ENCODE measurements at regions not wholly inside any gene's neighbourhood (a gene's known extent, or its start where the extent isn't known, plus 50 kb on each side); places are given as distances from the start of the nearest gene placed in this dataset.

GRCh38 chr9:129368444-129368978 is 190.4 kb upstream of the IER5L start:
- H3K4me3 ChIP-seq (ENCODE audit: low read depth, low read length) = no peak overlapping the region
- TF ChIP-seq CTCF (IDR thresholded peaks at IDR 0.05; ENCODE audit: low read depth, low read length) = no peak

DNA sequence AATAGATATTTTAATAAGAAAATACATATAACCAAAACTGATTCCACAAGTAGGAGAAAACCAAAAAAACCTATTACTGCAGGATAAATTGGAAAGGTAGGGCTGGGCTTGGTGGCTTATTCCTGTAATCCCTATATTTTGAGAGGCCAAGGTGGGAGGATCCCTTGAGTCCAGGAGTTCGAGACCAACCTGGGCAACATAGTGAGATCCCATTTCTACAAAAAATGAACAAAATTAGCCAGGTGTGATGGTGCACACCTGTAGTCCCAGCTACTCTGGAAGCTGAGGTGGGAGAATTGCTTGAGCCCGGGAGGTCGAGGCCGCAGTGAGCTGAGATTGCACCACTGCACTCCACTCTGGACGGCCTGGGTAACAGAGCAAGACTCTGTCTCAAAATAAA is 189.2 kb upstream of the IER5L start:
- no peak for TF ChIP-seq CTCF (IDR thresholded peaks at IDR 0.05; ENCODE audit: low read depth, low read length)
- no peak overlapping the region for H3K4me3 ChIP-seq (ENCODE audit: low read depth, low read length)

DNA sequence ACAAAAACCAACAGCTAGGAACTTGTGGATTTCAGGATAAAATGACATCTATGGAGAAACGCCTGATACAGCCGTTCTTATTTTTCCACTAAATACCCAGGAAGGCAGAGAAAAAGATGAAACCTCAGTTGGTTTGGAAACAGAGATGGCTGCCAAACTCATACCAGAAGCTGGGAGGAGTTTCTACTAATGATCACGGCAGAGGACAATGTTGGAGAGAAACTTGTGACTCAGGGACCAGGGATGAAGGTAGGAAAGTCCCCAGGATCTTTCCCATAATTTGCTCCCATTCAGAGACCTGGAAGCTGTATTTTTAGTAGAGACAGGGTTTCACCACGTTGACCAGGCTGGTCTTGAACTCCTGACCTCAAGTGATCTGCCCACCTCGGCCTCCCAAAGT is 187.1 kb upstream of the IER5L start:
- TF ChIP-seq CTCF (IDR thresholded peaks at IDR 0.05; ENCODE audit: low read depth, low read length) = no peak
- no peak overlapping the region for H3K4me3 ChIP-seq (ENCODE audit: low read depth, low read length)

GRCh38 chr9:129363216-129363873 is 185.3 kb upstream of the IER5L start:
- TF ChIP-seq CTCF (IDR thresholded peaks at IDR 0.05; ENCODE audit: low read depth, low read length) = no peak

GRCh38 chr9:129362287-129363000 is 184.4 kb upstream of the IER5L start:
- no peak overlapping the region for H3K4me3 ChIP-seq (ENCODE audit: low read depth, low read length)
- no peak for TF ChIP-seq CTCF (IDR thresholded peaks at IDR 0.05; ENCODE audit: low read depth, low read length)

More at GRCh38 chr9:129363216-129363873, 185.3 kb upstream of the IER5L start:
- H3K4me3 ChIP-seq (ENCODE audit: low read depth, low read length) = no peak overlapping the region

DNA sequence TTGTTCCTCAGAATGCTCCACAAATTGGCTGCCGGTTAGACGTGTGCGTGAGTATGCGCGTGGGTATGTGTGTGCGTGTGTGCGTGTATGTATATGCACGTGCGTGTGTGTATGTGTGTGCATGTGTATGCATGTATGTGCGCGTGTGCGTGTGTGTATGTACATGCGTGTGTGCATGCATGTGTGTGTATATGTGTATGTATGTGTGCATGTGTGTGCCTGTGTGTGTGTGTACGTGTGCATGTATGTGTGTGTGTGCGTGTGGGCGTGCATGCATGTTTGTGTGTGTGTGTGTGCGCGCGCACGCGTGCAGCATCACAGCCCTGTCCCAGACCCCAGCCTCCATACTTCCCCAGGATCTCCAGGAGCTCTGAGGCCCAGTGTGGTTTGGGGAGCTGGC is 183.1 kb upstream of the IER5L start:
- H3K4me3 ChIP-seq (ENCODE audit: low read depth, low read length) = no peak overlapping the region
- no peak for TF ChIP-seq CTCF (IDR thresholded peaks at IDR 0.05; ENCODE audit: low read depth, low read length)

DNA sequence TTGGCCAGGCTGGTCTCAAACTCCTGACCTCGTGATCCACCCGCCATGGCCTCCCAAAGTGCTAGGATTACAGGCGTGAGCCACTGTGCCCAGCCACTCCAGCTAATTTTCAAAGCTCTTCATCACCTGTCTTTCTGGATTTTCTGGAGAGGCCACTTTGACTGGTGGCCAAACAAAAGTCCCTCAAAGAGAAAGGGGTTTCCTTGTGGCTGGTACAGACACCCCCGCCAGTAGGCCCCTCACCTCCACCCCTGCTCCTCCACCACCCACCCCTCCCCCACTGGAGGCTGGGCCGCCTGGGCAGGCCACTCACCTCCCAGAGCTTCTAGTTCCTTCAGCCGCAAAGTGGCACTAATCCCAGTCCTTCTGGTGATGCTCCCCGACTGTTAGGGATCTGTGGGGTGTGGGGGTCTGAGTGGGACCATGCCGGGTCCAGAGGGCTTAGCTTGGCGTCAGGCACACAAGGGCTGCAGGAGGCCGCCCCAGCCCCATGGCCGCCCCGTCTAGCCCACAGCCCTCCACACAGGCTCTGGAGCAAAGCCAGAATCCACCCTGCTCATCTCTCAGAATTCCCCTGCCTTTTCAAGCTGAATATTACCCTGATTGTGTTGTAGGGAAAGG is 182.0 kb upstream of the IER5L start:
- no peak for TF ChIP-seq CTCF (IDR thresholded peaks at IDR 0.05; ENCODE audit: low read depth, low read length)
- no peak overlapping the region for H3K4me3 ChIP-seq (ENCODE audit: low read depth, low read length)

Data from WI38 (cell line).